HG03280 (cell line): ENCODE measurements at regions not wholly inside any gene's neighbourhood (a gene's known extent, or its start where the extent isn't known, plus 50 kb on each side); places are given as distances from the start of the nearest gene placed in this dataset.
"Not testable (repeated sequence)": the region's sequence is repeated elsewhere in the genome, so short reads cannot be mapped to it uniquely, and the experiment has no call there.

Experiments
- ATAC-seq: cut with Tn5 transposase; IDR thresholded peaks from one replicate; pipeline ENCODE4 v1.9.1; 2021; ENCODE audit warnings: mild to moderate bottlenecking, moderate library complexity; ENCODE audit not compliant: unreplicated experiment

- ATAC-seq, result no peak
These were observed 897.3 kb upstream of the DDX18 start for GRCh38 chr2:116917196-116917595.

GRCh38 chr2:116918574-116918973 is 895.9 kb upstream of the DDX18 start:
- ATAC-seq, result no peak

GRCh38 chr2:116922414-116922813 is 892.1 kb upstream of the DDX18 start:
- ATAC-seq, result no peak

- ATAC-seq, result no peak
These were observed 890.0 kb upstream of the DDX18 start for GRCh38 chr2:116924509-116924908.

GRCh38 chr2:116935097-116935814 is 879.2 kb upstream of the DDX18 start:
- ATAC-seq, result no peak

GRCh38 chr2:116948258-116948657 is 866.2 kb upstream of the DDX18 start:
- no peak for ATAC-seq

GRCh38 chr2:116949249-116949648 is 865.2 kb upstream of the DDX18 start:
- ATAC-seq, result no peak

GRCh38 chr2:116952254-116952653 is 862.2 kb upstream of the DDX18 start:
- no peak for ATAC-seq

- ATAC-seq, result no peak
These were observed 858.8 kb upstream of the DDX18 start for GRCh38 chr2:116955646-116956045.

- ATAC-seq, result no peak
These were observed 838.9 kb upstream of the DDX18 start for GRCh38 chr2:116975608-116976007.

- no peak for ATAC-seq
These were observed 834.4 kb upstream of the DDX18 start for GRCh38 chr2:116979916-116980764.

GRCh38 chr2:116987447-116987846 is 827.0 kb upstream of the DDX18 start:
- ATAC-seq, result no peak

- ATAC-seq, result no peak
These were observed 826.2 kb upstream of the DDX18 start for GRCh38 chr2:116988303-116988702.

- ATAC-seq, result no peak
These were observed 795.1 kb upstream of the DDX18 start for GRCh38 chr2:117019357-117019756.

GRCh38 chr2:117027646-117028045 is 786.8 kb upstream of the DDX18 start:
- ATAC-seq, result no peak

- ATAC-seq, result not testable (repeated sequence)
These were observed 785.8 kb upstream of the DDX18 start for GRCh38 chr2:117028708-117029107.

- no peak for ATAC-seq
These were observed 758.8 kb upstream of the DDX18 start for GRCh38 chr2:117055499-117056375.

GRCh38 chr2:117056376-117056748 is 758.1 kb upstream of the DDX18 start:
- ATAC-seq, result no peak

- no peak for ATAC-seq
These were observed 757.5 kb upstream of the DDX18 start for GRCh38 chr2:117057016-117057415.

- peak; percentile 65 for ATAC-seq
These were observed 756.1 kb upstream of the DDX18 start for GRCh38 chr2:117058366-117058765.

- no peak for ATAC-seq
These were observed 750.5 kb upstream of the DDX18 start for GRCh38 chr2:117064021-117064420.
